AG09319 (cell line): ENCODE measurements at regions not wholly inside any gene's neighbourhood (a gene's known extent, or its start where the extent isn't known, plus 50 kb on each side); places are given as distances from the start of the nearest gene placed in this dataset.

Experiments used
- DNase-seq: peaks from one replicate; pipeline ENCODE4 v3.0.0-alpha.2; 2010; ENCODE audit warnings: low read depth; ENCODE audit errors: extremely low read depth
- TF ChIP-seq, protein P1 (sequence below): IDR thresholded peaks from 2 replicates; pipeline ENCODE4 v1.5.1; 2011; ENCODE audit warnings: low read depth, mild to moderate bottlenecking, inconsistent platforms, low read length, moderate library complexity

- no peak for DNase-seq
- TF ChIP-seq, protein P1, sequence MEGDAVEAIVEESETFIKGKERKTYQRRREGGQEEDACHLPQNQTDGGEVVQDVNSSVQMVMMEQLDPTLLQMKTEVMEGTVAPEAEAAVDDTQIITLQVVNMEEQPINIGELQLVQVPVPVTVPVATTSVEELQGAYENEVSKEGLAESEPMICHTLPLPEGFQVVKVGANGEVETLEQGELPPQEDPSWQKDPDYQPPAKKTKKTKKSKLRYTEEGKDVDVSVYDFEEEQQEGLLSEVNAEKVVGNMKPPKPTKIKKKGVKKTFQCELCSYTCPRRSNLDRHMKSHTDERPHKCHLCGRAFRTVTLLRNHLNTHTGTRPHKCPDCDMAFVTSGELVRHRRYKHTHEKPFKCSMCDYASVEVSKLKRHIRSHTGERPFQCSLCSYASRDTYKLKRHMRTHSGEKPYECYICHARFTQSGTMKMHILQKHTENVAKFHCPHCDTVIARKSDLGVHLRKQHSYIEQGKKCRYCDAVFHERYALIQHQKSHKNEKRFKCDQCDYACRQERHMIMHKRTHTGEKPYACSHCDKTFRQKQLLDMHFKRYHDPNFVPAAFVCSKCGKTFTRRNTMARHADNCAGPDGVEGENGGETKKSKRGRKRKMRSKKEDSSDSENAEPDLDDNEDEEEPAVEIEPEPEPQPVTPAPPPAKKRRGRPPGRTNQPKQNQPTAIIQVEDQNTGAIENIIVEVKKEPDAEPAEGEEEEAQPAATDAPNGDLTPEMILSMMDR = no peak
Observed at GRCh38 chr3:99134986-99135385, 233.5 kb upstream of the DCBLD2 start.

- DNase-seq = no peak
- TF ChIP-seq, protein P1 = no peak
Observed at GRCh38 chr3:99131876-99132275, 230.4 kb upstream of the DCBLD2 start.

GRCh38 chr3:99128725-99129505, 227.4 kb upstream of the DCBLD2 start:
- peak; percentile 74 for DNase-seq
- TF ChIP-seq, protein P1 = no peak

DNA sequence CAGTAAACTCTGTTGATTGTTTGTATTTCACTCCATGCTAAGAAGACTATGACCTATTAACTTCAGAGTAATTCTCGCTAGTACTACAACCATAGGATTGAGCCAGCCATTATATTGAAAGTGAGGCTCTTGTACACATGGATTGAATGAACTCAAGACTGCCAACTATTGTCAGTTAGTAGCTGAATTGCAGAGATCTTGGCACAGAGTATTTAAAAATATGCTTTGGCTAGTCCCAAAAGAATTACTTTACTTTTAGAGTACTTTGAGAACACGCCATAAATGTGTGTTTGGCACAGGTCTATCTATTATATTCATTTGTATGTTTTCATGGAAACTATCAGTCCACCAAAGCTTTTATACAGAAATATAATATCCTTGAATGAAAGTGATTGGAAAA, 226.7 kb upstream of the DCBLD2 start:
- no peak for DNase-seq
- TF ChIP-seq, protein P1 = no peak

- TF ChIP-seq, protein P1 = no peak
- no peak for DNase-seq
Observed at GRCh38 chr3:99126316-99126715, 224.8 kb upstream of the DCBLD2 start.

- DNase-seq = no peak
- TF ChIP-seq, protein P1 = no peak
Observed at GRCh38 chr3:99119385-99119784, 217.9 kb upstream of the DCBLD2 start.

GRCh38 chr3:99118381-99118780, 216.9 kb upstream of the DCBLD2 start:
- no peak for DNase-seq
- TF ChIP-seq, protein P1 = no peak
